Right lobe of liver (tissue), 4 donors: ENCODE measurements at regions not wholly inside any gene's neighbourhood (a gene's known extent, or its start where the extent isn't known, plus 50 kb on each side); places are given as distances from the start of the nearest gene placed in this dataset.

ENCODE experiments used
- CTCF ChIP-seq, 4 donors: fragments of 200-600 bp in 3 of 4; fragments of 450-650 bp in 1 of 4; IDR thresholded peaks; one replicate each; pipeline versions ENCODE4 v1.5.1 to v1.8.0; 2016 to 2022; ENCODE audit warnings: antibody characterized with exemption in 4 of 4, mild to moderate bottlenecking in 2 of 4
- POLR2A ChIP-seq: fragments of 450-650 bp; IDR thresholded peaks from one replicate; pipeline ENCODE4 v1.6.1; 2017; ENCODE audit warnings: antibody characterized with exemption, mild to moderate bottlenecking
- donor health status: DM: no; HTN: no; CAD: no.
- donor health status: DM: no; HTN: no; CAD: no.
- donor health status: DM: no; HTN: yes; CAD: no.

GRCh38 chr2:242075696-242076095 is 206.2 kb downstream of the RTP5 start:
- no peak for TF ChIP-seq CTCF (IDR thresholded peaks at IDR 0.05)
- no peak for TF ChIP-seq POLR2A
